Neural cell (in vitro differentiated cells): ENCODE measurements at regions not wholly inside any gene's neighbourhood (a gene's known extent, or its start where the extent isn't known, plus 50 kb on each side); places are given as distances from the start of the nearest gene placed in this dataset.

Experiments
- H2AFZ ChIP-seq: fragments of 200-600, 300-800 bp; sonication (generic), shearing (Covaris generic); 2 replicates; pipeline ENCODE4 v1.6.0; 2014; ENCODE audit warnings: low read depth, mild to moderate bottlenecking, antibody characterized with exemption, low read length, moderate library complexity
- H3F3A ChIP-seq: fragments of 200-600 bp; shearing (Covaris generic); 2 replicates; pipeline ENCODE4 v1.6.1; 2016; ENCODE audit warnings: mild to moderate bottlenecking, moderate library complexity, mixed read lengths, antibody characterized with exemption, low read length; ENCODE audit not compliant: insufficient read depth, poor library complexity, severe bottlenecking
- H3K27ac ChIP-seq: fragments of 200-600, 300-800 bp; sonication (generic), shearing (Covaris generic); 2 replicates; pipeline ENCODE4 v1.5.1; 2014; ENCODE audit warnings: mild to moderate bottlenecking, low read length, moderate library complexity
- H3K27me3 ChIP-seq: fragments of 300-800, 200-600 bp; sonication (generic), shearing (Covaris generic); 2 replicates; pipeline ENCODE4 v1.6.0; 2014; ENCODE audit warnings: mild to moderate bottlenecking, low read depth, low read length, moderate library complexity; ENCODE audit not compliant: insufficient read depth
- H3K36me3 ChIP-seq: fragments of 300-800, 200-600 bp; sonication (generic), shearing (Covaris generic); 2 replicates; pipeline ENCODE4 v1.5.1; 2014; ENCODE audit warnings: mild to moderate bottlenecking, antibody characterized with exemption, low read length, moderate library complexity; ENCODE audit not compliant: insufficient read depth
- H3K4me2 ChIP-seq: fragments of 300-800, 200-600 bp; sonication (generic), shearing (Covaris generic); 2 replicates; pipeline ENCODE4 v1.6.0; 2014; ENCODE audit warnings: mild to moderate bottlenecking, low read length
- H3K4me3 ChIP-seq: fragments of 300-800, 200-600 bp; sonication (generic), shearing (Covaris generic); 2 replicates; pipeline ENCODE4 v1.5.1; 2014; ENCODE audit warnings: mild to moderate bottlenecking, low read length, moderate library complexity
- H3K79me2 ChIP-seq: fragments of 200-600 bp; shearing (Covaris generic); replicated peaks from 2 replicates; pipeline ENCODE4 v1.6.0; 2014; ENCODE audit warnings: mild to moderate bottlenecking, low read length, moderate library complexity; ENCODE audit not compliant: insufficient read depth
- H3K9ac ChIP-seq: fragments of 300-800, 200-600 bp; sonication (generic), shearing (Covaris generic); 2 replicates; pipeline ENCODE4 v1.6.1; 2016; ENCODE audit warnings: mild to moderate bottlenecking, low read length, mixed read lengths
- H3K9me2 ChIP-seq: fragments of 200-600 bp; shearing (Covaris generic); 2 replicates; pipeline ENCODE4 v1.6.1; 2016; ENCODE audit warnings: mild to moderate bottlenecking, low read length, mixed read lengths; ENCODE audit not compliant: insufficient read depth
- H3K9me3 ChIP-seq: fragments of 200-600, 300-800 bp; sonication (generic), shearing (Covaris generic); 2 replicates; pipeline ENCODE4 v1.6.1; 2016; ENCODE audit warnings: mild to moderate bottlenecking, mixed run types, low read length, moderate library complexity, mixed read lengths
- H4K20me1 ChIP-seq: fragments of 200-600 bp; shearing (Covaris generic); 2 replicates; pipeline ENCODE4 v1.6.1; 2016; ENCODE audit warnings: mild to moderate bottlenecking, mixed run types; ENCODE audit not compliant: insufficient read depth
- CTCF ChIP-seq: fragments of 450-650 bp; IDR thresholded peaks from 2 replicates; pipeline ENCODE4 v1.5.1; 2014; ENCODE audit warnings: antibody characterized with exemption, mild to moderate bottlenecking, moderate library complexity; ENCODE audit not compliant: poor library complexity, severe bottlenecking
- EP300 ChIP-seq: fragments of 450-650 bp; conservative IDR thresholded peaks from 2 replicates; pipeline ENCODE4 v1.6.1; 2014; ENCODE audit warnings: antibody characterized with exemption, mild to moderate bottlenecking, moderate library complexity; ENCODE audit not compliant: poor library complexity, severe bottlenecking
- EZH2 ChIP-seq: fragments of 200-600, 300-800 bp; shearing (Covaris generic), sonication (generic); IDR thresholded peaks from 2 replicates; pipeline ENCODE4 v1.6.1; 2014; ENCODE audit warnings: antibody characterized with exemption, low read length, borderline replicate concordance, mild to moderate bottlenecking; ENCODE audit not compliant: insufficient read depth, poor library complexity, severe bottlenecking
- MXI1 ChIP-seq: fragments of 450-650 bp; conservative IDR thresholded peaks from 2 replicates; pipeline ENCODE4 v1.6.1; 2014; ENCODE audit warnings: antibody characterized with exemption, mild to moderate bottlenecking; ENCODE audit not compliant: poor library complexity, severe bottlenecking
- POLR2AphosphoS5 ChIP-seq: IDR thresholded peaks from 2 replicates; pipeline ENCODE4 v1.6.1; 2012
- SMC3 ChIP-seq: fragments of 450-650 bp; conservative IDR thresholded peaks from 2 replicates; pipeline ENCODE4 v1.6.1; 2014; ENCODE audit warnings: antibody characterized with exemption, mild to moderate bottlenecking, moderate library complexity; ENCODE audit not compliant: poor library complexity
- TAF1 ChIP-seq: IDR thresholded peaks from 2 replicates; pipeline ENCODE4 v1.6.1; 2012; ENCODE audit warnings: low read depth
- TF ChIP-seq, protein P1 (sequence below): IDR thresholded peaks from 2 replicates; pipeline ENCODE4 v1.6.1; 2012; ENCODE audit warnings: borderline replicate concordance

DNA sequence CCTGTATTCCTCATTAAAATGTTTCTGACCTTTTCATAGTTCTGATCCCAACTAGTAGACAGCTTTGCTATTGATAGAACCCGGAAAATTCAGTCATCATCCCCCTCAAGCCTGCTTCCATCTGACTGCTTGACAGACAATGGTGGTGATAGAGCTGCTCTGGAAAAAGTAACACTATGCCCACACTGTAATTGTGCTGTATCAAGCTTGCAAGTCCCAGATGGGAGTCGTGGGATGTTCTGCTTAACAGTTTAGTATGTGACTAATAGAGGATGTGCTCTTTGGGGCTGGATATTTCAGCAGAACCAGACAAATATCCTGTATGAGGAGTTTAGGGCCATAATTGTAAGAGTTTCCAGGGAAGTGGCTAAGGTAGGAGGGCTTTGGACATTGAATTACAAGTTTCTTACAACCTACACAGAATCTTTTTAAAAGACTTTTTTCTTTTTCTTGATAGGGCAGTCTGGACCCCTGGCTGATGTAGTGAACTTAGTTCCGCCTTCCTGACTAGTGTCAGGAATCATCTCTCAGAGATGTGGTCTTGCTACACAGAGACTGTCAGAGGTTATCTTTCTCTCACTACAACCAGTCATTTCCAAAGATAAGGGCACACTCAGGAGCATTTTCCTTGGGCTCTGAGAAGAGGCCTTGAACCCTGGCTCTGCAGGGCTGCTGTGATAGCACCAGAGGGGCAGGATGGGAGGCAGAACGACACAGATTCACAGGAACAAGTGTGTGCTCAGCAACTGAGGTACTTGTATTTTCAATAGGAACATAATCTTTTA is 158.0 kb upstream of the RBMS1 start:
- Histone ChIP-seq H3K9ac (no peak overlapping the region), H3K79me2 (no peaks in the 10 kb centered on the region), H3F3A (no peaks in the 10 kb centered on the region), H2AFZ (no peak overlapping the region), H3K9me3 (no peaks in the 10 kb centered on the region), H4K20me1 (no peaks in the 10 kb centered on the region), H3K36me3 (no peaks in the 10 kb centered on the region), H3K4me3 (no peak overlapping the region), H3K9me2 (no peaks in the 10 kb centered on the region), H3K4me2 (no peak overlapping the region), H3K27ac (no peak overlapping the region), H3K27me3 (no peaks in the 10 kb centered on the region)
- no peak for TF ChIP-seq CTCF
- no peak for TF ChIP-seq EZH2
- TF ChIP-seq EP300: no peak
- no peak for TF ChIP-seq POLR2AphosphoS5
- no peak for TF ChIP-seq SMC3
- TF ChIP-seq, protein P1, sequence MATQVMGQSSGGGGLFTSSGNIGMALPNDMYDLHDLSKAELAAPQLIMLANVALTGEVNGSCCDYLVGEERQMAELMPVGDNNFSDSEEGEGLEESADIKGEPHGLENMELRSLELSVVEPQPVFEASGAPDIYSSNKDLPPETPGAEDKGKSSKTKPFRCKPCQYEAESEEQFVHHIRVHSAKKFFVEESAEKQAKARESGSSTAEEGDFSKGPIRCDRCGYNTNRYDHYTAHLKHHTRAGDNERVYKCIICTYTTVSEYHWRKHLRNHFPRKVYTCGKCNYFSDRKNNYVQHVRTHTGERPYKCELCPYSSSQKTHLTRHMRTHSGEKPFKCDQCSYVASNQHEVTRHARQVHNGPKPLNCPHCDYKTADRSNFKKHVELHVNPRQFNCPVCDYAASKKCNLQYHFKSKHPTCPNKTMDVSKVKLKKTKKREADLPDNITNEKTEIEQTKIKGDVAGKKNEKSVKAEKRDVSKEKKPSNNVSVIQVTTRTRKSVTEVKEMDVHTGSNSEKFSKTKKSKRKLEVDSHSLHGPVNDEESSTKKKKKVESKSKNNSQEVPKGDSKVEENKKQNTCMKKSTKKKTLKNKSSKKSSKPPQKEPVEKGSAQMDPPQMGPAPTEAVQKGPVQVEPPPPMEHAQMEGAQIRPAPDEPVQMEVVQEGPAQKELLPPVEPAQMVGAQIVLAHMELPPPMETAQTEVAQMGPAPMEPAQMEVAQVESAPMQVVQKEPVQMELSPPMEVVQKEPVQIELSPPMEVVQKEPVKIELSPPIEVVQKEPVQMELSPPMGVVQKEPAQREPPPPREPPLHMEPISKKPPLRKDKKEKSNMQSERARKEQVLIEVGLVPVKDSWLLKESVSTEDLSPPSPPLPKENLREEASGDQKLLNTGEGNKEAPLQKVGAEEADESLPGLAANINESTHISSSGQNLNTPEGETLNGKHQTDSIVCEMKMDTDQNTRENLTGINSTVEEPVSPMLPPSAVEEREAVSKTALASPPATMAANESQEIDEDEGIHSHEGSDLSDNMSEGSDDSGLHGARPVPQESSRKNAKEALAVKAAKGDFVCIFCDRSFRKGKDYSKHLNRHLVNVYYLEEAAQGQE: no peak
- no peak for TF ChIP-seq TAF1
- TF ChIP-seq MXI1: no peak

GRCh38 chr2:160652236-160652635 is 158.6 kb upstream of the RBMS1 start:
- H3F3A ChIP-seq: no peaks in the 10 kb centered on the region
- no peak overlapping the region for H3K4me3 ChIP-seq
- H3K4me2 ChIP-seq: no peak overlapping the region
- H3K9ac ChIP-seq: no peak overlapping the region
- no peaks in the 10 kb centered on the region for H3K36me3 ChIP-seq
- H2AFZ ChIP-seq: no peak overlapping the region
- no peaks in the 10 kb centered on the region for H4K20me1 ChIP-seq
- no peak for TF ChIP-seq POLR2AphosphoS5
- no peak for TF ChIP-seq EZH2
- no peak for TF ChIP-seq MXI1
- no peak for TF ChIP-seq TAF1
- H3K27me3 ChIP-seq: no peaks in the 10 kb centered on the region
- no peaks in the 10 kb centered on the region for H3K9me3 ChIP-seq
- no peaks in the 10 kb centered on the region for H3K79me2 ChIP-seq
- H3K27ac ChIP-seq: no peak overlapping the region
- H3K9me2 ChIP-seq: no peaks in the 10 kb centered on the region
